ENCODE measurements at regions not wholly inside any gene's neighbourhood (a gene's known extent, or its start where the extent isn't known, plus 50 kb on each side); places are given as distances from the start of the nearest gene placed in this dataset.

- DNase-seq: no peak
Observed at GRCh38 chr6:2414885-2415547, 169.6 kb upstream of the GMDS start.

- no peak for DNase-seq
Observed at GRCh38 chr6:2412731-2413130, 167.3 kb upstream of the GMDS start.

DNA sequence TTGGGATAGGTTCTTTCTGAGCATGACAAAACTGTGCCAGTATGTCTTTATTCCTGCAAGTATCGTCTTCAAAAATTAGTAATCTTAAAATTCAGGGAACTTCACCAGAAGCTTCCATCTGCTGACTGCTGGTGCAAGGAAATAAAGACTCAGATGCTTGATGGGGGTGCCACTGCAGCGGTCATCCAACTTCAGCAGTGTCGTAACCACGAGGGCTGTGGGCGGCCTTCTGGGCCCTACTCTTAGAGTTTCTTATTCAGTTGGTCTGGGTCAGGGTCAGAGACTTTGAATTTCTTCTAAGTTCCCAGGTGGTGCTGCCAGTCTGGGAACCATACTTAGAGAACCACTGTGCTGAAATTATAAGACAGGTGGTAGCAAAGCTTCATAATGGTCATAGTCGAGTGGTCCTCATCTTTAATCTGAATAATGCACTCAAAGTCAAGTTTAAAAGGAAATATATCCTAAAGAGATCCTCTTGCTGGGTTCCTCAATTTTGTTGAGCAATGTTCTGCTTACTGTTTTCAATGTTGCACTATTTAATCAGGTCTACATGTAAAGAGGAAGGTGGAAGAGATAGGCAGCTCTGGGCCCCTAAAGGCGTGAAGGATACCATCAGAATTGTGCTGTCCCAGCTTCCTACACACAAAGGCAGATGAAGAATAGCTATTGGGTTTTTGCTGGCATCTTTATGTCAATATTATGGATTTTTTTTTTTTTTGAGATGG is 165.4 kb upstream of the GMDS start:
- peak; percentile 48 to 55 for DNase-seq

GRCh38 chr6:2407525-2407924 is 162.1 kb upstream of the GMDS start:
- DNase-seq: no peak

GRCh38 chr6:2404211-2404929 is 159.0 kb upstream of the GMDS start:
- DNase-seq: no peak

- DNase-seq: no peak
Observed at GRCh38 chr6:2403546-2403945, 158.1 kb upstream of the GMDS start.

- DNase-seq: no peak
Observed at GRCh38 chr6:2396846-2397630, 151.6 kb upstream of the GMDS start.

GRCh38 chr6:2396042-2396657 is 150.7 kb upstream of the GMDS start:
- no peak for DNase-seq

GRCh38 chr6:2388554-2389324 is 143.3 kb upstream of the GMDS start:
- no peak for DNase-seq

GRCh38 chr6:2387445-2387844 is 142.0 kb upstream of the GMDS start:
- DNase-seq: no peak

GRCh38 chr6:2385471-2385983 is 140.1 kb upstream of the GMDS start:
- DNase-seq: no peak

GRCh38 chr6:2384528-2384927 is 139.1 kb upstream of the GMDS start:
- no peak for DNase-seq

DNA sequence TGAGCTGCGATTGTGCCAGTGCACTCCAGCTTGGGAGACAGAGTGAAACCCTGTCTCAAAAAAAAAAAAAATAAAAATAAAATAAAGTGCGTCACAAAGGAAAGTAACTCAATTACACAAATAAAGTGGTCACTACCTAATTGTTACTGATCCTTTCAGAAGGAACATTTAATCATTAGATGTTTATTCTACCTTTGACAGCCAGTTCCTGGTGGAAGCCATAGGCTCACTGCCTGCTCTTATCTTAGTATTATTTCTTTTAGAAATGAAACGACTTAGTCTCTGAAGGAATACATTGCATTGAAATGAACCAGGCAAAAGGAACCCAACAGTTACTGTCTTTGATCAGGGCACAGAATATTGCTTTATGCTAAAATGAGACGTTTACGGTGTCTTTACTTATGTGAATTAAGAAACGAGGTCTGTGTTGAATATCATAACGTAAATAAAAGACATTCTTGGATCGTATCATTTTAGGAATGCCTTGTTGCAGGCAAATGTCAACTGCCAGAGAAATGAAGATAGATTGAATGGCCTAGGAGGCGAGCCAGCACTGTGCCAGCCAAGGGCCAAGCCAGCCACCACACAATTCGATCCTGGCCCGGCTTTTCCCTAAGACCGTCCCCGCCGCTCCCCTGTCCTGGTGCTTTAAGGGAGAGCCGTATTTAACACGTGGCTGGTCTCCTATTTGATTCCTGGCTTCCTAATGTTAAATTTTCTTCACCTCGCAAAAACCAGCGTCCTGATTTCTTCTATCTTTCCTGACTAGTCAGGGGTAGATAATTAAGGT is 136.7 kb upstream of the GMDS start:
- no peak for DNase-seq

GRCh38 chr6:2378891-2379652 is 133.7 kb upstream of the GMDS start:
- DNase-seq: no peak

- DNase-seq: no peak
Observed at GRCh38 chr6:2378046-2378657, 132.7 kb upstream of the GMDS start.

DNA sequence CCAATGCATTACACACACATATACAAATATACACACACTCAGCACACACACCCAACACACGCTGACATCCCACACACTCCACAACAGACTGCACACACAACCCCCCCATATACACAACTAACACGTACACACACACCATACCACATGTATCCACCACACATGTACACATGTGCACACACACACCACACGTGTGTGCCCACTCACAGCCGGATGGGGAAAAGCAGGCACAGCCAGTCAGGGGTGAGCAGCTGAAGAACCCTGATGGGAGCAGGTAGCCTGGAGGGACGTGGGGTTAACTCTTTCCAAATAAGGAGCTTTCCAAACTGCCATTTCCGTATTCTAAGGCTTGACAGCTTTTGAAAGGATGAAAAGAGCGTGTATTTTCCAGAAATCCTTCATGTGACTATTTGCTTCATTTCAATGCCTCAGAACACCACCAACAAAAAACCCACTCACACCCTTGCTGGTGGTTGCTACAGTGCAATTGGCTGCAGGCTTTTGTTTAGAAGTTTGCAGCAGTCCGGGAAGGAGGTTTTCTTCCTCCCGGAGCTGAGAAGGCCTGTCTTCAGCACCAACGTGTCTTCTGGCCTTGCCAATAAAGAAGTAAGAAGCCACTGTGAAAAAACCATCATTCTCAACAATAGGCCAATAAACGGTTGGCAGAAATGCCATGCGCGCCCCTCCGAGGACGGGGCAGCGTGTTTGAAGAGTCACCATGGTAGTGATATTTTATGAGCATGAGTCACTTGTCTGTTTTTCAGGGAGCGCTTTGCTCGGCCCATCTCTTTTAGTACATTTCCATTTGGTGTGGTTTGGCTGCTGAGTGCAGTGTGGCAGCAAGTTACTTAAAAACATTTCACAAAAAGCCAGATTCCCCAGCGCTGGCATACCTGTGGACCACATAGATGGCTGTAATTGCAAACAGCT is 131.3 kb upstream of the GMDS start:
- DNase-seq: no peak

DNA sequence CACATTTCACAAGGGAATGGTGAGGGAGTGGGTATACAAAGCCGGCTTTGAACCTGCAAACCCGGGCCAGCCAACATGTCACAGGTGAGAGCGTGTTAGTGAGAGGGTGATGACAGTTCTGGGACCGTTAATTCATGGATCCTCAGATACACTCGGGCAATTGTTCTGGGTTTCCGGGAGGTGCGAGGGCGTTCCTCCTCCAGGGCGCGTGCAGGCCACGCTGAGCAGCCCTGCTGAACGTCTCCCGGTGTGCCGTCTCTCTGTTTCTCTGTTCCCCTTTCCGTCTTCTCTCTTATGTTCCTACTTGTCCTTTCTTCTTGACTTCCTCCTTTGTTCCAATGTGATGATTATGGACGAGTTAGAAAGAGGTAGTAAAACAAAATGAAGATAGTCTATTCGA is 130.0 kb upstream of the GMDS start:
- no peak for DNase-seq

DNA sequence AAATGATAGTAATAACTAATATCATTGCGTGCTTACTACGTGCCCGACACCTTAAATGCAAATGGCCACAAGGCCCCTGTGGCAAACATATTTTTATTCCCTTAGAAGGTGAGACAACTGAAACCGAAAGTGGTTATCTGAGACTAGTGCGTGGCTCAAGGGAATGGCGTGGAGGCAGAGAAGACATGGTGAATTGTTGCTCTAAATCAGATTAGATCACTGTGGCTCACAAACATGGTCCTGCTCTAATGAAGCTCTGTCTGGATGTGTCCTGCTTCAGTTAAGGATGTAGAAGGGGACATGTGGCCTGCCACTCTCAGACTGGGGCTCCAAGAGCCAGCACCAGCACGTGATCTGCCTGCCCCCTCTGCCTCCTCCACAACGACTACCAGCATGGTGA is 124.2 kb upstream of the GMDS start:
- no peak for DNase-seq
